HCT116 (cell line): ENCODE measurements at regions not wholly inside any gene's neighbourhood (a gene's known extent, or its start where the extent isn't known, plus 50 kb on each side); places are given as distances from the start of the nearest gene placed in this dataset.

Experiments
- ATAC-seq: fragments of 200-7000 bp; cut with Tn5 transposase; 2 replicates; pipeline ENCODE4 v1.9.1; 2020; ENCODE audit warnings: mild to moderate bottlenecking, moderate library complexity
- BruUV-seq: library from RNA; stranded (reverse); fragments of 400-500 nt; replicated peaks from 2 replicates; lab custom pipeline; 2021; lab: Mats Ljungman, UMichigan
- CTCF ChIA-PET: fragments of 300-600 bp; sonication (Branson Sonifier 250); formaldehyde crosslinking; loops from one replicate; lab custom pipeline; 2021; ENCODE audit warnings: antibody characterized with exemption; lab: Charles Lee
- POLR2A ChIA-PET: fragments of 300-600, 350-600 bp; sonication (Branson Sonifier 250); formaldehyde crosslinking; loops from one replicate; lab custom pipeline; 2021; ENCODE audit warnings: antibody characterized with exemption; lab: Charles Lee
- RAD21 ChIA-PET, 2 experiments: fragments of 300-600 bp; sonication (Branson Sonifier 250); formaldehyde crosslinking; loops; one replicate each; lab custom pipeline; 2023; ENCODE audit warnings: low total read pairs in 2 of 2; ENCODE audit not compliant: uncharacterized antibody in 2 of 2, unreplicated experiment in 2 of 2, low non-redundant PET in 1 of 2; lab: Charles Lee
- DNase-seq: peaks from one replicate; pipeline ENCODE4 v3.0.0-alpha.2; 2010; ENCODE audit warnings: low read depth, low spot score
- H2AFZ ChIP-seq: fragments of 200-600 bp; shearing (Covaris generic), sonication (generic); 2 replicates; pipeline ENCODE4 v1.6.1; 2017; ENCODE audit warnings: low read depth, mixed run types, mixed read lengths, antibody characterized with exemption, low read length; ENCODE audit not compliant: poor library complexity, severe bottlenecking
- H3K27ac ChIP-seq: 2 replicates; pipeline ENCODE4 v1.5.1; 2012; ENCODE audit warnings: low read depth, low read length
- H3K27me3 ChIP-seq: fragments of 200-600 bp; sonication (generic); 2 replicates; pipeline ENCODE4 v1.6.1; 2016; ENCODE audit warnings: mixed run types, low read length, mixed read lengths; ENCODE audit not compliant: insufficient read depth
- H3K36me3 ChIP-seq, 2 experiments: fragments of 200-500 bp in 1 of 2; fragments of 200-600 bp in 1 of 2; sonication (Bioruptor generic) in 1 of 2; sonication (generic) in 1 of 2; 2 replicates each; pipeline versions ENCODE4 v1.5.1 to v1.6.1; 2014 to 2016; ENCODE audit warnings: low read length in 2 of 2, inconsistent platforms in 1 of 2, mixed read lengths in 1 of 2, mixed run types in 1 of 2; ENCODE audit not compliant: insufficient read depth in 2 of 2, control insufficient read depth in 1 of 2
- H3K4me1 ChIP-seq, 2 experiments: fragments of 200-600 bp in 1 of 2; sonication (generic) in 1 of 2; 2 replicates each; pipeline versions ENCODE4 v1.5.1 to v1.6.1; 2012 to 2017; ENCODE audit warnings: low read length in 2 of 2, inconsistent platforms in 1 of 2, mild to moderate bottlenecking in 1 of 2, mixed read lengths in 1 of 2, mixed run types in 1 of 2, moderate library complexity in 1 of 2; ENCODE audit not compliant: insufficient read depth in 2 of 2, control insufficient read depth in 1 of 2
- H3K4me2 ChIP-seq: fragments of 200-600 bp; sonication (generic); 2 replicates; pipeline ENCODE4 v1.6.1; 2017; ENCODE audit warnings: mixed run types, low read length, mixed read lengths
- H3K4me3 ChIP-seq, 2 experiments: fragments of 200-600 bp in 1 of 2; sonication (generic) in 1 of 2; replicated peaks in 1 of 2; 2 replicates each; pipeline ENCODE4 v1.5.1; 2011 to 2016; ENCODE audit warnings: low read length in 2 of 2, control low read depth in 1 of 2, low read depth in 1 of 2, mild to moderate bottlenecking in 1 of 2, mixed read lengths in 1 of 2, mixed run types in 1 of 2
- H3K79me2 ChIP-seq: fragments of 200-600 bp; sonication (generic); 2 replicates; pipeline ENCODE4 v1.6.1; 2017; ENCODE audit warnings: mild to moderate bottlenecking, mixed run types, low read length, moderate library complexity, mixed read lengths; ENCODE audit not compliant: insufficient read depth
- H3K9ac ChIP-seq: fragments of 200-600 bp; sonication (generic); 2 replicates; pipeline ENCODE4 v1.6.1; 2016; ENCODE audit warnings: low read length, mixed read lengths
- H3K9me2 ChIP-seq: fragments of 200-600 bp; sonication (generic), shearing (Covaris generic); 2 replicates; pipeline ENCODE4 v1.6.1; 2017; ENCODE audit warnings: mixed run types, mild to moderate bottlenecking, moderate library complexity; ENCODE audit not compliant: insufficient read depth
- H3K9me3 ChIP-seq, 2 experiments: fragments of 200-500 bp in 1 of 2; fragments of 200-600 bp in 1 of 2; sonication (Bioruptor generic) in 1 of 2; sonication (generic) in 1 of 2; 2 replicates each; pipeline ENCODE4 v1.6.1; 2014 to 2017; ENCODE audit warnings: low read length in 2 of 2, mixed read lengths in 2 of 2, inconsistent platforms in 1 of 2, low read depth in 1 of 2, mild to moderate bottlenecking in 1 of 2, mixed run types in 1 of 2, moderate library complexity in 1 of 2; ENCODE audit not compliant: control insufficient read depth in 1 of 2, insufficient read depth in 1 of 2
- H4K20me1 ChIP-seq: fragments of 200-600 bp; sonication (generic), shearing (Covaris generic); 2 replicates; pipeline ENCODE4 v1.6.1; 2017; ENCODE audit warnings: mixed run types, mild to moderate bottlenecking, moderate library complexity; ENCODE audit not compliant: insufficient read depth
- CBX3 ChIP-seq: IDR thresholded peaks from 2 replicates; pipeline ENCODE4 v1.6.1; 2012; ENCODE audit warnings: low read depth
- EGR1 ChIP-seq: IDR thresholded peaks from 2 replicates; pipeline ENCODE4 v1.6.1; 2012; ENCODE audit warnings: low read depth
- ELF1 ChIP-seq: IDR thresholded peaks from 2 replicates; pipeline ENCODE4 v1.6.1; 2012; ENCODE audit warnings: low read depth, borderline replicate concordance
- JUND ChIP-seq: IDR thresholded peaks from 2 replicates; pipeline ENCODE4 v1.6.1; 2012
- POLR2AphosphoS5 ChIP-seq: IDR thresholded peaks from 2 replicates; pipeline ENCODE4 v1.6.1; 2011; ENCODE audit warnings: mild to moderate bottlenecking, low read depth, low read length, moderate library complexity
- RAD21 ChIP-seq: IDR thresholded peaks from 2 replicates; pipeline ENCODE4 v1.6.1; 2012; ENCODE audit warnings: low read depth, mild to moderate bottlenecking
- SIN3A ChIP-seq: IDR thresholded peaks from 2 replicates; pipeline ENCODE4 v1.6.1; 2012; ENCODE audit warnings: low read depth
- SRF ChIP-seq: IDR thresholded peaks from 2 replicates; pipeline ENCODE4 v1.6.1; 2012; ENCODE audit warnings: low read depth
- TCF7L2 ChIP-seq: IDR thresholded peaks from 2 replicates; pipeline ENCODE4 v1.7.0; 2011; ENCODE audit warnings: borderline replicate concordance, inconsistent platforms; ENCODE audit not compliant: insufficient read depth, insufficient read length; ENCODE audit errors: extremely low read depth
- YY1 ChIP-seq: IDR thresholded peaks from 2 replicates; pipeline ENCODE4 v1.6.1; 2011; ENCODE audit warnings: low read length, low read depth, moderate library complexity, mild to moderate bottlenecking; ENCODE audit not compliant: insufficient replicate concordance; ENCODE audit errors: extremely low read depth
- ZNF274 ChIP-seq: fragments of 200-500 bp; sonication (Bioruptor generic); IDR thresholded peaks from 2 replicates; pipeline ENCODE4 v1.6.1; 2014; ENCODE audit warnings: mild to moderate bottlenecking, low read depth, low read length, inconsistent platforms
- intact Hi-C: fragments of 100-400 bp; cut with micrococcal nuclease; formaldehyde crosslinking; loops from 2 replicates; pipeline ENCODE4 v1.10.0; 2022
- TF ChIP-seq, protein P1 (sequence below): IDR thresholded peaks from 2 replicates; pipeline ENCODE4 v1.6.1; 2012
- TF ChIP-seq, protein P2 (sequence below): IDR thresholded peaks from 2 replicates; pipeline ENCODE4 v1.6.1; 2012
- TF ChIP-seq, protein P3 (sequence below): IDR thresholded peaks from 2 replicates; pipeline ENCODE4 v1.6.1; 2012; ENCODE audit warnings: low read depth
- TF ChIP-seq, protein P4 (sequence below): IDR thresholded peaks from 2 replicates; pipeline ENCODE4 v1.6.1; 2011; ENCODE audit warnings: mild to moderate bottlenecking, low read length, moderate library complexity; ENCODE audit not compliant: insufficient replicate concordance; ENCODE audit errors: extremely low read depth

DNA sequence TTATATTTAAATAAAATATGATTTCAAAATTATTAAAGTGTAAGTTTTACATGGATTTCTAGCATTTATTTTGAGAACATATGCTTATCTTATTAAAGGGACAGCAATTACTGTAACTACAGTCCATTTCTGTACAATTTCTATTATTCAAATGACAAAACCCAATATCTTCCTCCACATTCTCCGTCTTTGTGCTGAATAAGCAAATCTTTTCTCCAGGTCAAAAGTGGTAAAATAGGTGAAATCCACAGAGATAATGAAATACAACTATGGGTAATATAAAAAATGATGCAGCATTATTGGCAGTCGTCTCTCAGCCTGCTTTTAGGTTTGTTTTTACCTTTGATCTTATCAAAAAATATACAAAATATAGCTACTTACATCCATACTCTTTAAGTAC is 79.4 kb upstream of the OTX2 start:
- H3K9me3 ChIP-seq = no peaks in the 10 kb centered on the region
- H3K27ac ChIP-seq = no peak overlapping the region
- TF ChIP-seq SIN3A = no peak
- no peak for TF ChIP-seq CBX3
- no peak for TF ChIP-seq POLR2AphosphoS5
- no peak for TF ChIP-seq ZNF274
- no peak for TF ChIP-seq YY1
- TF ChIP-seq, protein P1, sequence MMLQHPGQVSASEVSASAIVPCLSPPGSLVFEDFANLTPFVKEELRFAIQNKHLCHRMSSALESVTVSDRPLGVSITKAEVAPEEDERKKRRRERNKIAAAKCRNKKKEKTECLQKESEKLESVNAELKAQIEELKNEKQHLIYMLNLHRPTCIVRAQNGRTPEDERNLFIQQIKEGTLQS = no peak
- peaks cover 94% of the 10 kb centered on the region for H3K27me3 ChIP-seq
- H3K79me2 ChIP-seq = no peaks in the 10 kb centered on the region
- H3K4me3 ChIP-seq = no peak overlapping the region
- no peak overlapping the region for H3K9ac ChIP-seq
- POLR2A ChIA-PET = no interaction called here
- intact Hi-C loops = no loop called here
- DNase-seq (no peak), ATAC-seq (no peak)
- H3K36me3 ChIP-seq = no peaks in the 10 kb centered on the region
- no peak overlapping the region for H3K4me2 ChIP-seq
- H2AFZ ChIP-seq = no peak overlapping the region
- H4K20me1 ChIP-seq = no peaks in the 10 kb centered on the region
- no TSS peak for BruUV-seq
- CTCF ChIA-PET = no interaction called here
- H3K9me2 ChIP-seq = no peaks in the 10 kb centered on the region
- H3K4me1 ChIP-seq = no peaks in the 10 kb centered on the region
- RAD21 ChIA-PET = no interaction called here

DNA sequence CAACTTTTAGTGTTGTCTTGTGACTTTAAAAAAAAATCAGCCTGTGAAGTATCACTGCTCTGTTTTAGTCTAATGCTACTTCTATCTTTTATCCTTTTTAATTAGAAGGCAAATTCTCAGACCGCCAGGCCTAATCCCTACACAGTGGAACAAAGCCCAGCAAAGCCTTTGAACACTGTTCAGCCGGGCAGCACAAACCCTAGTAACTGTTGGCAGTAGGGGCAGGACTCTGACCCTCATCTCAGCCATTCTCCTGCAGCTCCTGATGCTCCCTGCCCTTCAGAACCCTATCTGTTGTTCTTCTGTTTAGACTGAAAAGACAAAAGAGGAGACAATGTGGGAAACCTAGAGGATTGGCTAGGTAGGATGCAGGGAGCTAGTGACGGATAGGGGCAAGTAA is 78.0 kb upstream of the OTX2 start:
- no peak for ATAC-seq
- RAD21 ChIA-PET = no interaction called here
- H3K27ac ChIP-seq = no peak overlapping the region
- TF ChIP-seq, protein P2, sequence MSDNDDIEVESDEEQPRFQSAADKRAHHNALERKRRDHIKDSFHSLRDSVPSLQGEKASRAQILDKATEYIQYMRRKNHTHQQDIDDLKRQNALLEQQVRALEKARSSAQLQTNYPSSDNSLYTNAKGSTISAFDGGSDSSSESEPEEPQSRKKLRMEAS = no peak
- TF ChIP-seq SIN3A (no peak), RAD21 (no peak), ELF1 (no peak), TCF7L2 (no peak), EGR1 (no peak), SRF (no peak), JUND (no peak), POLR2AphosphoS5 (no peak), ZNF274 (no peak)
- TF ChIP-seq, protein P3, sequence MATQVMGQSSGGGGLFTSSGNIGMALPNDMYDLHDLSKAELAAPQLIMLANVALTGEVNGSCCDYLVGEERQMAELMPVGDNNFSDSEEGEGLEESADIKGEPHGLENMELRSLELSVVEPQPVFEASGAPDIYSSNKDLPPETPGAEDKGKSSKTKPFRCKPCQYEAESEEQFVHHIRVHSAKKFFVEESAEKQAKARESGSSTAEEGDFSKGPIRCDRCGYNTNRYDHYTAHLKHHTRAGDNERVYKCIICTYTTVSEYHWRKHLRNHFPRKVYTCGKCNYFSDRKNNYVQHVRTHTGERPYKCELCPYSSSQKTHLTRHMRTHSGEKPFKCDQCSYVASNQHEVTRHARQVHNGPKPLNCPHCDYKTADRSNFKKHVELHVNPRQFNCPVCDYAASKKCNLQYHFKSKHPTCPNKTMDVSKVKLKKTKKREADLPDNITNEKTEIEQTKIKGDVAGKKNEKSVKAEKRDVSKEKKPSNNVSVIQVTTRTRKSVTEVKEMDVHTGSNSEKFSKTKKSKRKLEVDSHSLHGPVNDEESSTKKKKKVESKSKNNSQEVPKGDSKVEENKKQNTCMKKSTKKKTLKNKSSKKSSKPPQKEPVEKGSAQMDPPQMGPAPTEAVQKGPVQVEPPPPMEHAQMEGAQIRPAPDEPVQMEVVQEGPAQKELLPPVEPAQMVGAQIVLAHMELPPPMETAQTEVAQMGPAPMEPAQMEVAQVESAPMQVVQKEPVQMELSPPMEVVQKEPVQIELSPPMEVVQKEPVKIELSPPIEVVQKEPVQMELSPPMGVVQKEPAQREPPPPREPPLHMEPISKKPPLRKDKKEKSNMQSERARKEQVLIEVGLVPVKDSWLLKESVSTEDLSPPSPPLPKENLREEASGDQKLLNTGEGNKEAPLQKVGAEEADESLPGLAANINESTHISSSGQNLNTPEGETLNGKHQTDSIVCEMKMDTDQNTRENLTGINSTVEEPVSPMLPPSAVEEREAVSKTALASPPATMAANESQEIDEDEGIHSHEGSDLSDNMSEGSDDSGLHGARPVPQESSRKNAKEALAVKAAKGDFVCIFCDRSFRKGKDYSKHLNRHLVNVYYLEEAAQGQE = no peak
- TF ChIP-seq, protein P4, sequence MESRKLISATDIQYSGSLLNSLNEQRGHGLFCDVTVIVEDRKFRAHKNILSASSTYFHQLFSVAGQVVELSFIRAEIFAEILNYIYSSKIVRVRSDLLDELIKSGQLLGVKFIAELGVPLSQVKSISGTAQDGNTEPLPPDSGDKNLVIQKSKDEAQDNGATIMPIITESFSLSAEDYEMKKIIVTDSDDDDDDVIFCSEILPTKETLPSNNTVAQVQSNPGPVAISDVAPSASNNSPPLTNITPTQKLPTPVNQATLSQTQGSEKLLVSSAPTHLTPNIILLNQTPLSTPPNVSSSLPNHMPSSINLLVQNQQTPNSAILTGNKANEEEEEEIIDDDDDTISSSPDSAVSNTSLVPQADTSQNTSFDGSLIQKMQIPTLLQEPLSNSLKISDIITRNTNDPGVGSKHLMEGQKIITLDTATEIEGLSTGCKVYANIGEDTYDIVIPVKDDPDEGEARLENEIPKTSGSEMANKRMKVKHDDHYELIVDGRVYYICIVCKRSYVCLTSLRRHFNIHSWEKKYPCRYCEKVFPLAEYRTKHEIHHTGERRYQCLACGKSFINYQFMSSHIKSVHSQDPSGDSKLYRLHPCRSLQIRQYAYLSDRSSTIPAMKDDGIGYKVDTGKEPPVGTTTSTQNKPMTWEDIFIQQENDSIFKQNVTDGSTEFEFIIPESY = no peak
- no peaks in the 10 kb centered on the region for H3K9me2 ChIP-seq
- no peaks in the 10 kb centered on the region for H3K9me3 ChIP-seq
- no peaks in the 10 kb centered on the region for H3K4me1 ChIP-seq
- H3K27me3 ChIP-seq = peaks cover 89% of the 10 kb centered on the region
- DNase-seq = no peak
- no peak overlapping the region for H3K4me2 ChIP-seq
- BruUV-seq = no TSS peak
- H3K9ac ChIP-seq = no peak overlapping the region
- CTCF ChIA-PET = no interaction called here
- H2AFZ ChIP-seq = no peak overlapping the region
- no peaks in the 10 kb centered on the region for H4K20me1 ChIP-seq
- H3K4me3 ChIP-seq = no peak overlapping the region
- no peaks in the 10 kb centered on the region for H3K79me2 ChIP-seq
- POLR2A ChIA-PET = no interaction called here
- no peaks in the 10 kb centered on the region for H3K36me3 ChIP-seq
- intact Hi-C loops = no loop called here
